ENCODE measurements at regions not wholly inside any gene's neighbourhood (a gene's known extent, or its start where the extent isn't known, plus 50 kb on each side); places are given as distances from the start of the nearest gene placed in this dataset.

DNA sequence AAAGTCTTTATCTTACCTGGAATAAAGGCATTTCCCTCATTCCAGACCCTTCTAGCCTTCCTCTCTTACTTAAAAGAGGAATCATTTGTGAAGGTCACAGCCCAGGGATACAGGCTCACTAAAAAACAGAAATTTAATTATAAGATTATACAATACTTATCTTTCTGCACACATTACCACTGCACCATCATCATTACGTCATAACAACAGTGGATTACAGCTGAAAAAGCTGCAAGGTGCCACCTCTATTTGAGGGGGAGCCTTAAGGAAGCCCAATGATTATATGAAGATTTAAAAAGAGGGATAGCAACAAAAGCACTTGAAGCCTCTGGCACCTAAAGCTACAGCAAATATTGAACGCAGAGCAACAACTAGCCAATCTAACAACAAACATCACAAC, 452.9 kb upstream of the EYS start:
- Histone ChIP-seq H3K27me3 (ENCODE audit: insufficient read depth, low read depth) (no peaks in the 10 kb centered on the region), H3K27ac (no peak overlapping the region), H3F3A (ENCODE audit: insufficient read depth, low read depth) (no peaks in the 10 kb centered on the region), H3K4me2 (no peak overlapping the region), H3K36me3 (ENCODE audit: low read depth) (no peaks in the 10 kb centered on the region), H3K9me2 (ENCODE audit: insufficient read depth) (no peaks in the 10 kb centered on the region), H4K20me1 (ENCODE audit: insufficient read depth) (no peaks in the 10 kb centered on the region), H3K4me1 (replicated peaks; ENCODE audit: insufficient read depth) (no peaks in the 10 kb centered on the region), H3K9me3 (ENCODE audit: insufficient read depth, low read depth) (no peaks in the 10 kb centered on the region), H3K4me3 (no peak overlapping the region), H3K79me2 (ENCODE audit: low read depth) (no peaks in the 10 kb centered on the region), H2AFZ (no peak overlapping the region)
- ChIA-PET CTCF (no interaction called here), POLR2A (ENCODE audit: unreplicated experiment) (no interaction called here)
- no peak for TF ChIP-seq EZH2 (IDR thresholded peaks at IDR 0.05; ENCODE audit: low read depth)
- TF ChIP-seq, protein P1, sequence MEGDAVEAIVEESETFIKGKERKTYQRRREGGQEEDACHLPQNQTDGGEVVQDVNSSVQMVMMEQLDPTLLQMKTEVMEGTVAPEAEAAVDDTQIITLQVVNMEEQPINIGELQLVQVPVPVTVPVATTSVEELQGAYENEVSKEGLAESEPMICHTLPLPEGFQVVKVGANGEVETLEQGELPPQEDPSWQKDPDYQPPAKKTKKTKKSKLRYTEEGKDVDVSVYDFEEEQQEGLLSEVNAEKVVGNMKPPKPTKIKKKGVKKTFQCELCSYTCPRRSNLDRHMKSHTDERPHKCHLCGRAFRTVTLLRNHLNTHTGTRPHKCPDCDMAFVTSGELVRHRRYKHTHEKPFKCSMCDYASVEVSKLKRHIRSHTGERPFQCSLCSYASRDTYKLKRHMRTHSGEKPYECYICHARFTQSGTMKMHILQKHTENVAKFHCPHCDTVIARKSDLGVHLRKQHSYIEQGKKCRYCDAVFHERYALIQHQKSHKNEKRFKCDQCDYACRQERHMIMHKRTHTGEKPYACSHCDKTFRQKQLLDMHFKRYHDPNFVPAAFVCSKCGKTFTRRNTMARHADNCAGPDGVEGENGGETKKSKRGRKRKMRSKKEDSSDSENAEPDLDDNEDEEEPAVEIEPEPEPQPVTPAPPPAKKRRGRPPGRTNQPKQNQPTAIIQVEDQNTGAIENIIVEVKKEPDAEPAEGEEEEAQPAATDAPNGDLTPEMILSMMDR (conservative IDR thresholded peaks at IDR 0.05) = no peak
- DNase-seq = no peak
- intact Hi-C loops (cut with micrococcal nuclease; ENCODE audit: unreplicated experiment) = no loop called here
- BruUV-seq (replicated peaks) = no TSS peak

DNA sequence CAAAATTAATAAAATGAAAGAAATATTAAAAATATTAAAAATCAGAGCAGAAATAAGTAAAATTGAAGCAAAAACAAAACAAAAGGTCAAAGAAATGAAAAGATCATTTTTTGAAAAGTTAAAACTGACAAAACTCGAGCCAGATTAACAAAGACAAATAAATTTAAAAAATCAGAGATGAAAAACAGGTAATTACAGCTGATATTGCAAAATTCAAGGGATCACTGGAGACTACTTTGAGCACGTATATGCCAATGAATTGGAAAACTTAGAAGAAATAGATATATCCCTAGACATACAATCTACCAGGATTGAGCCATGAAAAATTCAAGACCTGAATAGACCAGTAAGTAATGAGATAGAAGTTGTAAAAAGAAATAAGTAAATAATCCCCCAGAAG, 446.2 kb upstream of the EYS start:
- Histone ChIP-seq H4K20me1 (ENCODE audit: insufficient read depth) (no peaks in the 10 kb centered on the region), H3K79me2 (ENCODE audit: low read depth) (no peaks in the 10 kb centered on the region), H3K9me2 (ENCODE audit: insufficient read depth) (no peaks in the 10 kb centered on the region), H3F3A (ENCODE audit: insufficient read depth, low read depth) (no peaks in the 10 kb centered on the region), H3K9me3 (ENCODE audit: insufficient read depth, low read depth) (no peaks in the 10 kb centered on the region), H3K4me3 (no peak overlapping the region), H3K4me2 (no peak overlapping the region), H3K36me3 (ENCODE audit: low read depth) (no peaks in the 10 kb centered on the region), H3K4me1 (replicated peaks; ENCODE audit: insufficient read depth) (no peaks in the 10 kb centered on the region), H3K27ac (no peak overlapping the region), H2AFZ (no peak overlapping the region), H3K27me3 (ENCODE audit: insufficient read depth, low read depth) (no peaks in the 10 kb centered on the region)
- no TSS peak for BruUV-seq (replicated peaks)
- TF ChIP-seq, protein P1 (conservative IDR thresholded peaks at IDR 0.05) = no peak
- TF ChIP-seq EZH2 (IDR thresholded peaks at IDR 0.05; ENCODE audit: low read depth) = no peak
- DNase-seq = no peak
- ChIA-PET CTCF (no interaction called here), POLR2A (ENCODE audit: unreplicated experiment) (no interaction called here)
- intact Hi-C loops (cut with micrococcal nuclease; ENCODE audit: unreplicated experiment) = no loop called here

DNA sequence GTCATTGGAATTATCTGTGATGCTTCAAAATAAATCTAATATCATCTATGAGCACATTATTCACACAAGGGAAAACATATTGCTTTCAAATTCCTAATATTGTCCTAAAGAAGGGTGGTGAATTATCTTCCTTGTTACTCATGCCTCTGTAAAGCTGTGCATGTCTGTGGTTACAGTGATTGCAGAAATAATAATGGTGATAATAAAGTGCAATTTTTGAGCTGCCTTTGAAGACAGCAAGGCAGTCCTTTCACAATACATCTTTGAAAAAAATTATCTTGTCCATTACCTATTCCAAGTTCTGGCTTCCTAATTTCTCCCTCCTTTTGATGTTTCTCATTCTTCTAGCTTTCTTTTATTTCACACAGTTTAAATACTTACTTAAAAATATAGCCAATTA, 442.1 kb upstream of the EYS start:
- H3K9me3 ChIP-seq (ENCODE audit: insufficient read depth, low read depth) = no peaks in the 10 kb centered on the region
- no peak overlapping the region for H3K4me3 ChIP-seq
- H3K27me3 ChIP-seq (ENCODE audit: insufficient read depth, low read depth) = no peaks in the 10 kb centered on the region
- no peaks in the 10 kb centered on the region for H4K20me1 ChIP-seq (ENCODE audit: insufficient read depth)
- no peak for DNase-seq
- ChIA-PET CTCF (no interaction called here), POLR2A (ENCODE audit: unreplicated experiment) (no interaction called here)
- no peaks in the 10 kb centered on the region for H3K36me3 ChIP-seq (ENCODE audit: low read depth)
- BruUV-seq (replicated peaks) = no TSS peak
- no peak overlapping the region for H3K4me2 ChIP-seq
- no peaks in the 10 kb centered on the region for H3K9me2 ChIP-seq (ENCODE audit: insufficient read depth)
- TF ChIP-seq, protein P1 (conservative IDR thresholded peaks at IDR 0.05) = no peak
- no peak for TF ChIP-seq EZH2 (IDR thresholded peaks at IDR 0.05; ENCODE audit: low read depth)
- H3K79me2 ChIP-seq (ENCODE audit: low read depth) = no peaks in the 10 kb centered on the region
- H2AFZ ChIP-seq = no peak overlapping the region
- H3K4me1 ChIP-seq (replicated peaks; ENCODE audit: insufficient read depth) = no peaks in the 10 kb centered on the region
- no peaks in the 10 kb centered on the region for H3F3A ChIP-seq (ENCODE audit: insufficient read depth, low read depth)
- intact Hi-C loops (cut with micrococcal nuclease; ENCODE audit: unreplicated experiment) = no loop called here
- H3K27ac ChIP-seq = no peak overlapping the region

Data from PC-9 (cell line).